GM12872 (cell line): ENCODE measurements at regions not wholly inside any gene's neighbourhood (a gene's known extent, or its start where the extent isn't known, plus 50 kb on each side); places are given as distances from the start of the nearest gene placed in this dataset.

ENCODE experiments used
- CTCF ChIP-seq: IDR thresholded peaks from 3 replicates; pipeline ENCODE4 v1.5.1; 2011; ENCODE audit warnings: low read depth, mild to moderate bottlenecking, low read length, moderate library complexity; ENCODE audit not compliant: insufficient read depth

GRCh38 chr10:117792214-117792613, 249.7 kb downstream of the EMX2 start:
- no peak for TF ChIP-seq CTCF

- TF ChIP-seq CTCF = no peak
These were observed 250.5 kb downstream of the RAB11FIP2 start for GRCh38 chr10:117796130-117796745.

- no peak for TF ChIP-seq CTCF
These were observed 249.4 kb downstream of the RAB11FIP2 start for GRCh38 chr10:117797296-117797695.

GRCh38 chr10:117801691-117802090, 245.1 kb downstream of the RAB11FIP2 start:
- TF ChIP-seq CTCF = no peak

- no peak for TF ChIP-seq CTCF
These were observed 242.2 kb downstream of the RAB11FIP2 start for GRCh38 chr10:117804470-117805011.

- TF ChIP-seq CTCF = no peak
These were observed 241.6 kb downstream of the RAB11FIP2 start for GRCh38 chr10:117805139-117805538.

GRCh38 chr10:117807441-117807840, 239.3 kb downstream of the RAB11FIP2 start:
- no peak for TF ChIP-seq CTCF

GRCh38 chr10:117817116-117817515, 229.6 kb downstream of the RAB11FIP2 start:
- TF ChIP-seq CTCF = no peak
